KMS-11 (cell line): ENCODE measurements at regions not wholly inside any gene's neighbourhood (a gene's known extent, or its start where the extent isn't known, plus 50 kb on each side); places are given as distances from the start of the nearest gene placed in this dataset.

Experiments used
- H2AFZ ChIP-seq: fragments of 200-600 bp; sonication (generic); 2 replicates; pipeline ENCODE4 v1.6.1; 2016; ENCODE audit warnings: antibody characterized with exemption, mixed run types, low read depth
- H3K27ac ChIP-seq: fragments of 200-600 bp; sonication (generic); 2 replicates; pipeline ENCODE4 v1.6.1; 2016; ENCODE audit warnings: mild to moderate bottlenecking, mixed run types
- H3K27me3 ChIP-seq: fragments of 200-600 bp; sonication (generic); 2 replicates; pipeline ENCODE4 v1.6.1; 2017; ENCODE audit warnings: mild to moderate bottlenecking, low read depth, mixed run types, moderate library complexity; ENCODE audit not compliant: insufficient read depth
- H3K36me3 ChIP-seq: fragments of 200-600 bp; sonication (generic); 2 replicates; pipeline ENCODE4 v1.6.1; 2017; ENCODE audit warnings: mild to moderate bottlenecking, mixed run types; ENCODE audit not compliant: insufficient read depth
- H3K4me1 ChIP-seq: fragments of 200-600 bp; sonication (generic); 2 replicates; pipeline ENCODE4 v1.6.1; 2016; ENCODE audit warnings: mild to moderate bottlenecking, low read depth, mixed run types; ENCODE audit not compliant: poor library complexity, severe bottlenecking
- H3K4me2 ChIP-seq: fragments of 200-600 bp; sonication (generic); 2 replicates; pipeline ENCODE4 v1.7.0; 2016; ENCODE audit warnings: mild to moderate bottlenecking, mixed run types
- H3K4me3 ChIP-seq: fragments of 200-600 bp; sonication (generic); IDR thresholded peaks from 2 replicates; pipeline ENCODE4 v1.6.1; 2017; ENCODE audit warnings: low read depth, low read length, mixed read lengths; ENCODE audit not compliant: insufficient read depth
- H3K79me2 ChIP-seq: fragments of 200-600 bp; sonication (generic); 2 replicates; pipeline ENCODE4 v1.6.1; 2016; ENCODE audit warnings: low read depth, mixed run types; ENCODE audit not compliant: insufficient read depth
- H3K9ac ChIP-seq: fragments of 200-600 bp; sonication (generic); 2 replicates; pipeline ENCODE4 v1.6.1; 2016; ENCODE audit warnings: mild to moderate bottlenecking, mixed run types
- H4K20me1 ChIP-seq: fragments of 200-600 bp; sonication (generic); 2 replicates; pipeline ENCODE4 v1.6.1; 2016; ENCODE audit warnings: mild to moderate bottlenecking, mixed run types; ENCODE audit not compliant: insufficient read depth
- TF ChIP-seq, protein P1 (sequence below): fragments of 200-600 bp; sonication (generic); conservative IDR thresholded peaks from 2 replicates; pipeline ENCODE4 v1.6.1; 2017; ENCODE audit warnings: low read depth, mild to moderate bottlenecking, antibody characterized with exemption, low read length, moderate library complexity, mixed read lengths

DNA sequence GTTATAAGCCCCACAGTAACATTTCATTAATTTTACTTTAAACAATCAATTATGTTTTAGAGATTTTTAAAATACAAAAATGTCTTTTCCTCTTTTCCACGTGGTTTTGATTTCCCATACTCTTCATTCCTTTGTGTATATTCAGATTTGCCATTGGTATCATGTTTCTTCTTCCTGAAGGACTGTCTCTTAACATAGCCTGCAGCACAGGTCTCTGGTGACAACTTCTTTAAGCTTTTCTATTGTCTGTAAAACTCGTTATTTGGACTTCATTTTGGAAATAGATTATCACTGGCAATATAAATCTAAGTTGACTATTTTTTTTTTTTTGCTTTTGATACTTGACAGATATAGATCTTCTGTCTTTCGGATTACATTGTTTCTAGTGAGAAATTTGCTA, 115.2 kb upstream of the KLHL29 start:
- no peak overlapping the region for H2AFZ ChIP-seq
- H3K27ac ChIP-seq = no peak overlapping the region
- no peaks in the 10 kb centered on the region for H3K27me3 ChIP-seq

DNA sequence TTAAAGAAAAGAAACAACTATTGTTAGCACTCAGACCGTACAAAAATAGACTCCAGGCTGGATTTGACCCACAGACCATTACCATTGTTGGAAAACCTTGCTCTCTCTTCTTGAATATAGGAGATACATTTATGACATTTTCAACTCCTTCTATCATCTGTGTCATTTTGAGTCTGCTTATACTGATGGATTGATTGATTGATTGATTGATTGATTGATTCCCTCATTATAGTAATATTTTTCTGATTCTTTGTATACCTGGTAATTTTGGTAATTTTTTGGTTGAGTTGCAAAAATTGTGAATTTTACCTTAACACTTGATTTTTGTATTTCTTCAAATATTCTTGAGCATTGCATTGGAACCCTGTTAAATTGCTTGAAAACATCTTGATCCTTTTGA, 114.2 kb upstream of the KLHL29 start:
- Histone ChIP-seq H2AFZ (no peak overlapping the region), H3K36me3 (no peaks in the 10 kb centered on the region), H3K79me2 (no peaks in the 10 kb centered on the region), H3K27me3 (no peaks in the 10 kb centered on the region), H3K27ac (no peak overlapping the region), H3K4me2 (no peak overlapping the region), H3K9ac (no peak overlapping the region), H3K4me3 (no peak overlapping the region), H4K20me1 (no peaks in the 10 kb centered on the region), H3K4me1 (no peaks in the 10 kb centered on the region)
- TF ChIP-seq, protein P1, sequence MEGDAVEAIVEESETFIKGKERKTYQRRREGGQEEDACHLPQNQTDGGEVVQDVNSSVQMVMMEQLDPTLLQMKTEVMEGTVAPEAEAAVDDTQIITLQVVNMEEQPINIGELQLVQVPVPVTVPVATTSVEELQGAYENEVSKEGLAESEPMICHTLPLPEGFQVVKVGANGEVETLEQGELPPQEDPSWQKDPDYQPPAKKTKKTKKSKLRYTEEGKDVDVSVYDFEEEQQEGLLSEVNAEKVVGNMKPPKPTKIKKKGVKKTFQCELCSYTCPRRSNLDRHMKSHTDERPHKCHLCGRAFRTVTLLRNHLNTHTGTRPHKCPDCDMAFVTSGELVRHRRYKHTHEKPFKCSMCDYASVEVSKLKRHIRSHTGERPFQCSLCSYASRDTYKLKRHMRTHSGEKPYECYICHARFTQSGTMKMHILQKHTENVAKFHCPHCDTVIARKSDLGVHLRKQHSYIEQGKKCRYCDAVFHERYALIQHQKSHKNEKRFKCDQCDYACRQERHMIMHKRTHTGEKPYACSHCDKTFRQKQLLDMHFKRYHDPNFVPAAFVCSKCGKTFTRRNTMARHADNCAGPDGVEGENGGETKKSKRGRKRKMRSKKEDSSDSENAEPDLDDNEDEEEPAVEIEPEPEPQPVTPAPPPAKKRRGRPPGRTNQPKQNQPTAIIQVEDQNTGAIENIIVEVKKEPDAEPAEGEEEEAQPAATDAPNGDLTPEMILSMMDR = no peak

More for the DNA sequence above, 115.2 kb upstream of the KLHL29 start:
- H3K4me2 ChIP-seq = no peak overlapping the region
- H3K4me3 ChIP-seq = no peak overlapping the region
- H3K4me1 ChIP-seq = no peaks in the 10 kb centered on the region
- H4K20me1 ChIP-seq = no peaks in the 10 kb centered on the region
- no peaks in the 10 kb centered on the region for H3K79me2 ChIP-seq
- no peaks in the 10 kb centered on the region for H3K36me3 ChIP-seq
- no peak overlapping the region for H3K9ac ChIP-seq
- TF ChIP-seq, protein P1 = no peak

DNA sequence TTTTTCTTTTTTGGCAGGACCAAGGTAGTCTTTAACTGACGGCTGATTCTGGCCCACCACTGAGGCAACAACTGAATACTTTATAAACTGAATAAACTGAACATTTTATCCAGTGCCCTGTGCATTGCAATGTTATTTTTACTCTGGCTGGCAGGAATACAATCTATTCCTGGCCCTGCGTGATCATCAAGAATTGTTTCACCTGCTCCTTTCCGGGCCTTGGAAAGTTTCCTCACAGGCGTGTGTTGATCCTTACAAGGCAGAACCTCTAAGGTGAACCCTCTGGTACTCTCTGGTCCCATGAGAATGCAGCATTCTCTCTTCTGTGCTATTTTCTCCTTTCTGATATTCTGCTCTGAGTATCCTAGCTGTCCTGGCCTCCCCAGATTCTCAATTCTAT, 113.7 kb upstream of the KLHL29 start:
- H3K4me2 ChIP-seq = no peak overlapping the region
- TF ChIP-seq, protein P1 = no peak
- H3K4me1 ChIP-seq = no peaks in the 10 kb centered on the region
- no peaks in the 10 kb centered on the region for H3K27me3 ChIP-seq
- H3K36me3 ChIP-seq = no peaks in the 10 kb centered on the region
- H4K20me1 ChIP-seq = no peaks in the 10 kb centered on the region
- no peak overlapping the region for H2AFZ ChIP-seq
- no peak overlapping the region for H3K4me3 ChIP-seq
- no peaks in the 10 kb centered on the region for H3K79me2 ChIP-seq
- H3K9ac ChIP-seq = no peak overlapping the region
- no peak overlapping the region for H3K27ac ChIP-seq

DNA sequence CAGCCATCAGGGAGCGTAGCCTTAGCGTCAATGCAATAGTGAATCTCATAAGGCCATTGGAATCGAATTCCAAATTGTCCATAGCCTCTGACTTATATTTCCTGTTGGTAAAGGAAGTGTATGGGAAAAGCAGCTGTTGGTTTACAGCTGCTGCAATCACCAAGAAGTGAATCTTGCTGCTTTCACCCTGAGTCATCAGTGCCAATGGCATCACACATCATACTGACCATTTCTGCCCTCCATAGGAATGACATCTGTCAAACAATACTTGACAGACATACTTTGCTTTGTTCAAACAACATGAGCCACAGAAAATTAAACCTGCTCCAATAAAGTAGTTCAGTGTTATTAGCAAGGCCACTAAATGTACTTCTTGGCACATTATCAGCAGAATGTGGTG, 111.2 kb upstream of the KLHL29 start:
- no peak overlapping the region for H3K4me3 ChIP-seq
- H3K4me2 ChIP-seq = no peak overlapping the region
- no peaks in the 10 kb centered on the region for H3K36me3 ChIP-seq

More for the DNA sequence above, 111.2 kb upstream of the KLHL29 start:
- H3K9ac ChIP-seq = no peak overlapping the region
- no peaks in the 10 kb centered on the region for H4K20me1 ChIP-seq
- no peaks in the 10 kb centered on the region for H3K27me3 ChIP-seq
- H3K4me1 ChIP-seq = no peaks in the 10 kb centered on the region
- no peak overlapping the region for H3K27ac ChIP-seq
- no peak overlapping the region for H2AFZ ChIP-seq
- no peaks in the 10 kb centered on the region for H3K79me2 ChIP-seq
- TF ChIP-seq, protein P1 = no peak
